Uterus (tissue), 2 donors: ENCODE measurements at regions not wholly inside any gene's neighbourhood (a gene's known extent, or its start where the extent isn't known, plus 50 kb on each side); places are given as distances from the start of the nearest gene placed in this dataset.

Source experiments
- CTCF ChIP-seq, 4 experiments: fragments of 200-600 bp in 2 of 4; fragments of 450-650 bp in 2 of 4; sonication (generic) in 2 of 4; IDR thresholded peaks; one replicate each; pipeline ENCODE4 v1.5.1; 2016 to 2019; ENCODE audit warnings: antibody characterized with exemption in 4 of 4, mild to moderate bottlenecking in 2 of 4, moderate library complexity in 1 of 4
- POLR2A ChIP-seq, 2 donors: fragments of 450-650 bp; IDR thresholded peaks; one replicate each; pipeline ENCODE4 v1.6.1; 2016; ENCODE audit warnings: antibody characterized with exemption in 2 of 2, mild to moderate bottlenecking in 1 of 2, moderate library complexity in 1 of 2

GRCh38 chr12:75717902-75718301 lies 206.5 kb upstream of the KRR1 start:
- TF ChIP-seq POLR2A (IDR thresholded peaks at IDR 0.05) (no peak), CTCF (IDR thresholded peaks at IDR 0.05) (no peak)
